HCT116 (cell line): ENCODE measurements at regions not wholly inside any gene's neighbourhood (a gene's known extent, or its start where the extent isn't known, plus 50 kb on each side); places are given as distances from the start of the nearest gene placed in this dataset.

Source experiments
- ATAC-seq: fragments of 200-7000 bp; cut with Tn5 transposase; 2 replicates; pipeline ENCODE4 v1.9.1; 2020; ENCODE audit warnings: mild to moderate bottlenecking, moderate library complexity
- BruUV-seq: library from RNA; stranded (reverse); fragments of 400-500 nt; replicated peaks from 2 replicates; lab custom pipeline; 2021; lab: Mats Ljungman, UMichigan
- CTCF ChIA-PET: fragments of 300-600 bp; sonication (Branson Sonifier 250); formaldehyde crosslinking; loops from one replicate; lab custom pipeline; 2021; ENCODE audit warnings: antibody characterized with exemption; lab: Charles Lee
- POLR2A ChIA-PET: fragments of 300-600, 350-600 bp; sonication (Branson Sonifier 250); formaldehyde crosslinking; loops from one replicate; lab custom pipeline; 2021; ENCODE audit warnings: antibody characterized with exemption; lab: Charles Lee
- RAD21 ChIA-PET, 2 experiments: fragments of 300-600 bp; sonication (Branson Sonifier 250); formaldehyde crosslinking; loops; one replicate each; lab custom pipeline; 2023; ENCODE audit warnings: low total read pairs in 2 of 2; ENCODE audit not compliant: uncharacterized antibody in 2 of 2, unreplicated experiment in 2 of 2, low non-redundant PET in 1 of 2; lab: Charles Lee
- DNase-seq: peaks from one replicate; pipeline ENCODE4 v3.0.0-alpha.2; 2010; ENCODE audit warnings: low read depth, low spot score
- H2AFZ ChIP-seq: fragments of 200-600 bp; shearing (Covaris generic), sonication (generic); 2 replicates; pipeline ENCODE4 v1.6.1; 2017; ENCODE audit warnings: low read depth, mixed run types, mixed read lengths, antibody characterized with exemption, low read length; ENCODE audit not compliant: poor library complexity, severe bottlenecking
- H3K27ac ChIP-seq: 2 replicates; pipeline ENCODE4 v1.5.1; 2012; ENCODE audit warnings: low read depth, low read length
- H3K27me3 ChIP-seq: fragments of 200-600 bp; sonication (generic); 2 replicates; pipeline ENCODE4 v1.6.1; 2016; ENCODE audit warnings: mixed run types, low read length, mixed read lengths; ENCODE audit not compliant: insufficient read depth
- H3K36me3 ChIP-seq, 2 experiments: fragments of 200-500 bp in 1 of 2; fragments of 200-600 bp in 1 of 2; sonication (Bioruptor generic) in 1 of 2; sonication (generic) in 1 of 2; 2 replicates each; pipeline versions ENCODE4 v1.5.1 to v1.6.1; 2014 to 2016; ENCODE audit warnings: low read length in 2 of 2, inconsistent platforms in 1 of 2, mixed read lengths in 1 of 2, mixed run types in 1 of 2; ENCODE audit not compliant: insufficient read depth in 2 of 2, control insufficient read depth in 1 of 2
- H3K4me1 ChIP-seq, 2 experiments: fragments of 200-600 bp in 1 of 2; sonication (generic) in 1 of 2; 2 replicates each; pipeline versions ENCODE4 v1.5.1 to v1.6.1; 2012 to 2017; ENCODE audit warnings: low read length in 2 of 2, inconsistent platforms in 1 of 2, mild to moderate bottlenecking in 1 of 2, mixed read lengths in 1 of 2, mixed run types in 1 of 2, moderate library complexity in 1 of 2; ENCODE audit not compliant: insufficient read depth in 2 of 2, control insufficient read depth in 1 of 2
- H3K4me2 ChIP-seq: fragments of 200-600 bp; sonication (generic); 2 replicates; pipeline ENCODE4 v1.6.1; 2017; ENCODE audit warnings: mixed run types, low read length, mixed read lengths
- H3K4me3 ChIP-seq, 2 experiments: fragments of 200-600 bp in 1 of 2; sonication (generic) in 1 of 2; replicated peaks in 1 of 2; 2 replicates each; pipeline ENCODE4 v1.5.1; 2011 to 2016; ENCODE audit warnings: low read length in 2 of 2, control low read depth in 1 of 2, low read depth in 1 of 2, mild to moderate bottlenecking in 1 of 2, mixed read lengths in 1 of 2, mixed run types in 1 of 2
- H3K79me2 ChIP-seq: fragments of 200-600 bp; sonication (generic); 2 replicates; pipeline ENCODE4 v1.6.1; 2017; ENCODE audit warnings: mild to moderate bottlenecking, mixed run types, low read length, moderate library complexity, mixed read lengths; ENCODE audit not compliant: insufficient read depth
- H3K9ac ChIP-seq: fragments of 200-600 bp; sonication (generic); 2 replicates; pipeline ENCODE4 v1.6.1; 2016; ENCODE audit warnings: low read length, mixed read lengths
- H3K9me2 ChIP-seq: fragments of 200-600 bp; sonication (generic), shearing (Covaris generic); 2 replicates; pipeline ENCODE4 v1.6.1; 2017; ENCODE audit warnings: mixed run types, mild to moderate bottlenecking, moderate library complexity; ENCODE audit not compliant: insufficient read depth
- H3K9me3 ChIP-seq, 2 experiments: fragments of 200-500 bp in 1 of 2; fragments of 200-600 bp in 1 of 2; sonication (Bioruptor generic) in 1 of 2; sonication (generic) in 1 of 2; 2 replicates each; pipeline ENCODE4 v1.6.1; 2014 to 2017; ENCODE audit warnings: low read length in 2 of 2, mixed read lengths in 2 of 2, inconsistent platforms in 1 of 2, low read depth in 1 of 2, mild to moderate bottlenecking in 1 of 2, mixed run types in 1 of 2, moderate library complexity in 1 of 2; ENCODE audit not compliant: control insufficient read depth in 1 of 2, insufficient read depth in 1 of 2
- H4K20me1 ChIP-seq: fragments of 200-600 bp; sonication (generic), shearing (Covaris generic); 2 replicates; pipeline ENCODE4 v1.6.1; 2017; ENCODE audit warnings: mixed run types, mild to moderate bottlenecking, moderate library complexity; ENCODE audit not compliant: insufficient read depth
- CBX3 ChIP-seq: IDR thresholded peaks from 2 replicates; pipeline ENCODE4 v1.6.1; 2012; ENCODE audit warnings: low read depth
- ELF1 ChIP-seq: IDR thresholded peaks from 2 replicates; pipeline ENCODE4 v1.6.1; 2012; ENCODE audit warnings: low read depth, borderline replicate concordance
- FOSL1 ChIP-seq: IDR thresholded peaks from 2 replicates; pipeline ENCODE4 v1.6.1; 2012; ENCODE audit warnings: low read depth
- JUND ChIP-seq: IDR thresholded peaks from 2 replicates; pipeline ENCODE4 v1.6.1; 2012
- POLR2AphosphoS5 ChIP-seq: IDR thresholded peaks from 2 replicates; pipeline ENCODE4 v1.6.1; 2011; ENCODE audit warnings: mild to moderate bottlenecking, low read depth, low read length, moderate library complexity
- RAD21 ChIP-seq: IDR thresholded peaks from 2 replicates; pipeline ENCODE4 v1.6.1; 2012; ENCODE audit warnings: low read depth, mild to moderate bottlenecking
- SIN3A ChIP-seq: IDR thresholded peaks from 2 replicates; pipeline ENCODE4 v1.6.1; 2012; ENCODE audit warnings: low read depth
- SP1 ChIP-seq: IDR thresholded peaks from 2 replicates; pipeline ENCODE4 v1.6.1; 2012; ENCODE audit warnings: low read depth
- SRF ChIP-seq: IDR thresholded peaks from 2 replicates; pipeline ENCODE4 v1.6.1; 2012; ENCODE audit warnings: low read depth
- YY1 ChIP-seq: IDR thresholded peaks from 2 replicates; pipeline ENCODE4 v1.6.1; 2011; ENCODE audit warnings: low read length, low read depth, moderate library complexity, mild to moderate bottlenecking; ENCODE audit not compliant: insufficient replicate concordance; ENCODE audit errors: extremely low read depth
- ZFX ChIP-seq: fragments of 450-650 bp; IDR thresholded peaks from 2 replicates; pipeline ENCODE4 v1.6.1; 2017
- intact Hi-C: fragments of 100-400 bp; cut with micrococcal nuclease; formaldehyde crosslinking; loops from 2 replicates; pipeline ENCODE4 v1.10.0; 2022
- TF ChIP-seq, protein P1 (sequence below): IDR thresholded peaks from 2 replicates; pipeline ENCODE4 v1.6.1; 2011; ENCODE audit warnings: mild to moderate bottlenecking, low read length, moderate library complexity; ENCODE audit not compliant: insufficient replicate concordance; ENCODE audit errors: extremely low read depth
- TF ChIP-seq, protein P2 (sequence below): IDR thresholded peaks from 2 replicates; pipeline ENCODE4 v1.6.1; 2012; ENCODE audit warnings: low read depth
- TF ChIP-seq, protein P3 (sequence below): IDR thresholded peaks from 2 replicates; pipeline ENCODE4 v1.6.1; 2012
- TF ChIP-seq, protein P4 (sequence below), 3 experiments: fragments of 200-600 bp in 1 of 3; sonication (generic) in 1 of 3; IDR thresholded peaks in 2 of 3; conservative IDR thresholded peaks in 1 of 3; 2 replicates each; pipeline ENCODE4 v1.5.1; 2012 to 2017; ENCODE audit warnings: low read depth in 2 of 3, low read length in 2 of 3, antibody characterized with exemption in 1 of 3, borderline replicate concordance in 1 of 3, control low read depth in 1 of 3, mild to moderate bottlenecking in 1 of 3, mixed read lengths in 1 of 3, mixed run types in 1 of 3, moderate library complexity in 1 of 3; ENCODE audit not compliant: insufficient read depth in 1 of 3

DNA sequence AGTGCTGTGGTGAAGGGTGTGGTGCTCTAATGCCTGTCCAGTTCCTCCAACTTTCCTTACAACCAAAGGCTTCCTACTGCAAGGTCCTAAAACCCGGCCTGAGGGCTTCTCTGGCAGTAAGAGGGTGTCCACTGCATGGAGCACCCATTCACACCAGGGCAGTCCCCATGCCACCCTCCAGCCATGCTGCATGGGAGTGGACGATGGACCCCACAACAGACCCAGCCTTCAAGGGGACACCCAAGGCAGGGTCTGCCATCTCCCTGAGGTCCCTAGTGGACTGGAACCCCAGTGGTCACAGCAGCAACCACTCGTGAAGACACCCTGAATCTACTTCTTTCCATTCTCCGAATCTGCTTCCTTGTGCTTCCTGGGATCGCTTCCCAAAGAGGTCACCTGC is 117.6 kb upstream of the SOX1 start:
- Histone ChIP-seq H3K27ac (no peak overlapping the region), H3K4me2 (no peak overlapping the region), H3K9me3 (peaks cover 0 to 3% of the 10 kb centered on the region in 2 experiments; a peak in 1 of 4 replicates), H3K36me3 (no peaks in the 10 kb centered on the region), H3K4me3 (no peak overlapping the region)
- POLR2A ChIA-PET: no interaction called here
- DNase-seq: no peak
- BruUV-seq: no TSS peak
- TF ChIP-seq SRF (no peak), FOSL1 (no peak), CBX3 (no peak), ZFX (no peak), POLR2AphosphoS5 (no peak), YY1 (no peak), SP1 (no peak), RAD21 (no peak), SIN3A (no peak), ELF1 (no peak), JUND (no peak)
- TF ChIP-seq, protein P1, sequence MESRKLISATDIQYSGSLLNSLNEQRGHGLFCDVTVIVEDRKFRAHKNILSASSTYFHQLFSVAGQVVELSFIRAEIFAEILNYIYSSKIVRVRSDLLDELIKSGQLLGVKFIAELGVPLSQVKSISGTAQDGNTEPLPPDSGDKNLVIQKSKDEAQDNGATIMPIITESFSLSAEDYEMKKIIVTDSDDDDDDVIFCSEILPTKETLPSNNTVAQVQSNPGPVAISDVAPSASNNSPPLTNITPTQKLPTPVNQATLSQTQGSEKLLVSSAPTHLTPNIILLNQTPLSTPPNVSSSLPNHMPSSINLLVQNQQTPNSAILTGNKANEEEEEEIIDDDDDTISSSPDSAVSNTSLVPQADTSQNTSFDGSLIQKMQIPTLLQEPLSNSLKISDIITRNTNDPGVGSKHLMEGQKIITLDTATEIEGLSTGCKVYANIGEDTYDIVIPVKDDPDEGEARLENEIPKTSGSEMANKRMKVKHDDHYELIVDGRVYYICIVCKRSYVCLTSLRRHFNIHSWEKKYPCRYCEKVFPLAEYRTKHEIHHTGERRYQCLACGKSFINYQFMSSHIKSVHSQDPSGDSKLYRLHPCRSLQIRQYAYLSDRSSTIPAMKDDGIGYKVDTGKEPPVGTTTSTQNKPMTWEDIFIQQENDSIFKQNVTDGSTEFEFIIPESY: no peak
- TF ChIP-seq, protein P2, sequence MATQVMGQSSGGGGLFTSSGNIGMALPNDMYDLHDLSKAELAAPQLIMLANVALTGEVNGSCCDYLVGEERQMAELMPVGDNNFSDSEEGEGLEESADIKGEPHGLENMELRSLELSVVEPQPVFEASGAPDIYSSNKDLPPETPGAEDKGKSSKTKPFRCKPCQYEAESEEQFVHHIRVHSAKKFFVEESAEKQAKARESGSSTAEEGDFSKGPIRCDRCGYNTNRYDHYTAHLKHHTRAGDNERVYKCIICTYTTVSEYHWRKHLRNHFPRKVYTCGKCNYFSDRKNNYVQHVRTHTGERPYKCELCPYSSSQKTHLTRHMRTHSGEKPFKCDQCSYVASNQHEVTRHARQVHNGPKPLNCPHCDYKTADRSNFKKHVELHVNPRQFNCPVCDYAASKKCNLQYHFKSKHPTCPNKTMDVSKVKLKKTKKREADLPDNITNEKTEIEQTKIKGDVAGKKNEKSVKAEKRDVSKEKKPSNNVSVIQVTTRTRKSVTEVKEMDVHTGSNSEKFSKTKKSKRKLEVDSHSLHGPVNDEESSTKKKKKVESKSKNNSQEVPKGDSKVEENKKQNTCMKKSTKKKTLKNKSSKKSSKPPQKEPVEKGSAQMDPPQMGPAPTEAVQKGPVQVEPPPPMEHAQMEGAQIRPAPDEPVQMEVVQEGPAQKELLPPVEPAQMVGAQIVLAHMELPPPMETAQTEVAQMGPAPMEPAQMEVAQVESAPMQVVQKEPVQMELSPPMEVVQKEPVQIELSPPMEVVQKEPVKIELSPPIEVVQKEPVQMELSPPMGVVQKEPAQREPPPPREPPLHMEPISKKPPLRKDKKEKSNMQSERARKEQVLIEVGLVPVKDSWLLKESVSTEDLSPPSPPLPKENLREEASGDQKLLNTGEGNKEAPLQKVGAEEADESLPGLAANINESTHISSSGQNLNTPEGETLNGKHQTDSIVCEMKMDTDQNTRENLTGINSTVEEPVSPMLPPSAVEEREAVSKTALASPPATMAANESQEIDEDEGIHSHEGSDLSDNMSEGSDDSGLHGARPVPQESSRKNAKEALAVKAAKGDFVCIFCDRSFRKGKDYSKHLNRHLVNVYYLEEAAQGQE: no peak
- TF ChIP-seq, protein P3, sequence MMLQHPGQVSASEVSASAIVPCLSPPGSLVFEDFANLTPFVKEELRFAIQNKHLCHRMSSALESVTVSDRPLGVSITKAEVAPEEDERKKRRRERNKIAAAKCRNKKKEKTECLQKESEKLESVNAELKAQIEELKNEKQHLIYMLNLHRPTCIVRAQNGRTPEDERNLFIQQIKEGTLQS: no peak
- TF ChIP-seq, protein P4, sequence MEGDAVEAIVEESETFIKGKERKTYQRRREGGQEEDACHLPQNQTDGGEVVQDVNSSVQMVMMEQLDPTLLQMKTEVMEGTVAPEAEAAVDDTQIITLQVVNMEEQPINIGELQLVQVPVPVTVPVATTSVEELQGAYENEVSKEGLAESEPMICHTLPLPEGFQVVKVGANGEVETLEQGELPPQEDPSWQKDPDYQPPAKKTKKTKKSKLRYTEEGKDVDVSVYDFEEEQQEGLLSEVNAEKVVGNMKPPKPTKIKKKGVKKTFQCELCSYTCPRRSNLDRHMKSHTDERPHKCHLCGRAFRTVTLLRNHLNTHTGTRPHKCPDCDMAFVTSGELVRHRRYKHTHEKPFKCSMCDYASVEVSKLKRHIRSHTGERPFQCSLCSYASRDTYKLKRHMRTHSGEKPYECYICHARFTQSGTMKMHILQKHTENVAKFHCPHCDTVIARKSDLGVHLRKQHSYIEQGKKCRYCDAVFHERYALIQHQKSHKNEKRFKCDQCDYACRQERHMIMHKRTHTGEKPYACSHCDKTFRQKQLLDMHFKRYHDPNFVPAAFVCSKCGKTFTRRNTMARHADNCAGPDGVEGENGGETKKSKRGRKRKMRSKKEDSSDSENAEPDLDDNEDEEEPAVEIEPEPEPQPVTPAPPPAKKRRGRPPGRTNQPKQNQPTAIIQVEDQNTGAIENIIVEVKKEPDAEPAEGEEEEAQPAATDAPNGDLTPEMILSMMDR (IDR thresholded peaks at IDR 0.05 in 2 of 3, conservative IDR thresholded peaks at IDR 0.05 in 1 of 3; ENCODE audit: borderline replicate concordance in 1 of 3, insufficient read depth in 1 of 3, low read depth in 2 of 3, low read length in 2 of 3): no peak
- TF ChIP-seq, all 23 proteins: peak for 0
- Histone ChIP-seq H2AFZ (no peak overlapping the region), H3K79me2 (no peaks in the 10 kb centered on the region), H3K4me1 (peaks cover 4% of the 10 kb centered on the region in 2 experiments), H4K20me1 (no peaks in the 10 kb centered on the region), H3K9ac (no peak overlapping the region), H3K9me2 (no peaks in the 10 kb centered on the region), H3K27me3 (peaks cover 9% of the 10 kb centered on the region; the same call in 1 of the 2 replicates)
- no peak for ATAC-seq
- CTCF ChIA-PET: no interaction called here
- RAD21 ChIA-PET: no interaction called here
- intact Hi-C loops: no loop called here
